WTC11 (cell line): ENCODE measurements at regions not wholly inside any gene's neighbourhood (a gene's known extent, or its start where the extent isn't known, plus 50 kb on each side); places are given as distances from the start of the nearest gene placed in this dataset.

Source experiments
- ATAC-seq: fragments of 200-7000 bp; cut with Tn5 transposase; 2 replicates; pipeline ENCODE4 v1.10.0; 2021; ENCODE audit warnings: mild to moderate bottlenecking, moderate library complexity
- CTCF ChIA-PET: fragments of 300-600 bp; sonication (Branson Sonifier 250); formaldehyde crosslinking; loops from one replicate; lab custom pipeline; 2021; ENCODE audit warnings: antibody characterized with exemption; lab: Charles Lee
- POLR2A ChIA-PET: fragments of 350-600 bp; sonication (Branson Sonifier 250); formaldehyde crosslinking; loops from one replicate; lab custom pipeline; 2021; ENCODE audit warnings: antibody characterized with exemption; lab: Charles Lee
- DNase-seq: peaks from one replicate; pipeline ENCODE4 v3.0.0; 2021; ENCODE audit warnings: low spot score
- H3K27ac Mint-ChIP-seq: 2 replicates; pipeline ENCODE4 v1.8.0; 2021; ENCODE audit warnings: mixed read lengths
- H3K27me3 Mint-ChIP-seq: 2 replicates; pipeline ENCODE4 v1.8.0; 2021; ENCODE audit warnings: low read depth, mild to moderate bottlenecking, moderate library complexity, mixed read lengths
- H3K36me3 Mint-ChIP-seq: 2 replicates; pipeline ENCODE4 v1.8.0; 2021; ENCODE audit warnings: mixed read lengths
- H3K4me1 Mint-ChIP-seq: 2 replicates; pipeline ENCODE4 v1.8.0; 2022; ENCODE audit warnings: mixed read lengths
- H3K4me3 Mint-ChIP-seq: 2 replicates; pipeline ENCODE4 v1.8.0; 2021; ENCODE audit warnings: mild to moderate bottlenecking, moderate library complexity, mixed read lengths
- H3K9me3 Mint-ChIP-seq: 2 replicates; pipeline ENCODE4 v1.8.0; 2021; ENCODE audit warnings: mixed read lengths
- ARID4B ChIP-seq: sonication (generic); formaldehyde crosslinking; IDR thresholded peaks from 2 replicates; pipeline ENCODE4 v1.8.0; 2023; ENCODE audit warnings: missing genetic modification reagents, mild to moderate bottlenecking, borderline replicate concordance
- ATF1 ChIP-seq: sonication (generic); formaldehyde crosslinking; IDR thresholded peaks from 2 replicates; pipeline ENCODE4 v1.8.1; 2023; ENCODE audit warnings: mild to moderate bottlenecking, moderate library complexity, missing genetic modification reagents
- ATF2 ChIP-seq: sonication (generic); formaldehyde crosslinking; IDR thresholded peaks from 2 replicates; pipeline ENCODE4 v1.8.1; 2022; ENCODE audit warnings: low read depth, missing genetic modification reagents, borderline replicate concordance
- CREM ChIP-seq: sonication (generic); formaldehyde crosslinking; IDR thresholded peaks from 2 replicates; pipeline ENCODE4 v1.8.1; 2022; ENCODE audit warnings: mild to moderate bottlenecking, missing genetic modification reagents, moderate library complexity
- ELF4 ChIP-seq: sonication (generic); formaldehyde crosslinking; IDR thresholded peaks from 2 replicates; pipeline ENCODE4 v1.8.1; 2022; ENCODE audit warnings: low read depth, mild to moderate bottlenecking, moderate library complexity, missing genetic modification reagents
- ERG ChIP-seq: fragments of 250-450 bp; sonication (Bioruptor Pico); IDR thresholded peaks from 2 replicates; pipeline ENCODE4 v1.8.0; 2021; ENCODE audit warnings: mild to moderate bottlenecking
- FOXJ3 ChIP-seq: sonication (generic); formaldehyde crosslinking; IDR thresholded peaks from 2 replicates; pipeline ENCODE4 v1.9.0; 2021; ENCODE audit warnings: missing genetic modification reagents, mild to moderate bottlenecking, borderline replicate concordance
- FOXP1 ChIP-seq: sonication (generic); formaldehyde crosslinking; IDR thresholded peaks from 2 replicates; pipeline ENCODE4 v1.8.0; 2022; ENCODE audit warnings: missing genetic modification reagents, mild to moderate bottlenecking, moderate library complexity, borderline replicate concordance
- GRHL2 ChIP-seq: fragments of 250-450 bp; sonication (Bioruptor Pico); IDR thresholded peaks from 2 replicates; pipeline ENCODE4 v1.8.0; 2022; ENCODE audit warnings: mild to moderate bottlenecking, moderate library complexity; ENCODE audit not compliant: insufficient replicate concordance, severe bottlenecking
- HMGXB4 ChIP-seq: sonication (generic); formaldehyde crosslinking; IDR thresholded peaks from 2 replicates; pipeline ENCODE4 v1.8.1; 2023; ENCODE audit warnings: mild to moderate bottlenecking, moderate library complexity, missing genetic modification reagents
- IRF1 ChIP-seq: sonication (generic); formaldehyde crosslinking; IDR thresholded peaks from 2 replicates; pipeline ENCODE4 v1.8.0; 2023; ENCODE audit warnings: missing genetic modification reagents
- MLX ChIP-seq: sonication (generic); formaldehyde crosslinking; IDR thresholded peaks from 2 replicates; pipeline ENCODE4 v1.8.1; 2023; ENCODE audit warnings: mild to moderate bottlenecking, missing genetic modification reagents, moderate library complexity
- MYBL2 ChIP-seq: sonication (generic); formaldehyde crosslinking; IDR thresholded peaks from 2 replicates; pipeline ENCODE4 v1.8.1; 2023; ENCODE audit warnings: mild to moderate bottlenecking, moderate library complexity, missing genetic modification reagents
- NFYB ChIP-seq: sonication (generic); formaldehyde crosslinking; conservative IDR thresholded peaks from 2 replicates; pipeline ENCODE4 v1.8.0; 2022; ENCODE audit warnings: low read depth, missing genetic modification reagents
- NR1H2 ChIP-seq: sonication (generic); formaldehyde crosslinking; IDR thresholded peaks from 2 replicates; pipeline ENCODE4 v1.9.0; 2021; ENCODE audit warnings: mild to moderate bottlenecking, moderate library complexity, missing genetic modification reagents
- NR3C1 ChIP-seq: sonication (generic); formaldehyde crosslinking; conservative IDR thresholded peaks from 2 replicates; pipeline ENCODE4 v1.8.1; 2023; ENCODE audit warnings: low read depth, mild to moderate bottlenecking, missing genetic modification reagents
- RELA ChIP-seq: sonication (generic); formaldehyde crosslinking; IDR thresholded peaks from 2 replicates; pipeline ENCODE4 v1.8.1; 2022; ENCODE audit warnings: missing genetic modification reagents, mild to moderate bottlenecking, borderline replicate concordance
- SMAD4 ChIP-seq: sonication (generic); formaldehyde crosslinking; IDR thresholded peaks from 2 replicates; pipeline ENCODE4 v1.8.0; 2022; ENCODE audit warnings: mild to moderate bottlenecking, missing genetic modification reagents
- TEAD4 ChIP-seq: sonication (generic); formaldehyde crosslinking; IDR thresholded peaks from 2 replicates; pipeline ENCODE4 v1.8.0; 2022; ENCODE audit warnings: mild to moderate bottlenecking, missing genetic modification reagents
- ZMAT4 ChIP-seq: fragments of 250-450 bp; sonication (Bioruptor Pico); IDR thresholded peaks from 2 replicates; pipeline ENCODE4 v1.9.0; 2021; ENCODE audit warnings: mild to moderate bottlenecking
- ZNF138 ChIP-seq: sonication (generic); formaldehyde crosslinking; conservative IDR thresholded peaks from 2 replicates; pipeline ENCODE4 v1.8.1; 2022; ENCODE audit warnings: mild to moderate bottlenecking, moderate library complexity, missing genetic modification reagents
- ZNF671 ChIP-seq: fragments of 250-450 bp; sonication (Bioruptor Pico); IDR thresholded peaks from 2 replicates; pipeline ENCODE4 v1.8.0; 2021; ENCODE audit warnings: mild to moderate bottlenecking

- Mint-ChIP-seq H3K9me3 (peaks cover 29% of the 10 kb centered on the region), H3K27ac (no peak overlapping the region), H3K27me3 (no peaks in the 10 kb centered on the region), H3K36me3 (no peaks in the 10 kb centered on the region), H3K4me1 (no peaks in the 10 kb centered on the region), H3K4me3 (no peak overlapping the region)
- ChIA-PET POLR2A (no interaction called here), CTCF (no interaction called here)
- TF ChIP-seq FOXP1 (CRISPR knock-in tag) (no peak), ZMAT4 (CRISPR knock-in tag) (no peak), MLX (CRISPR knock-in tag) (no peak)
- DNase-seq (no peak), ATAC-seq (no peak)
Measured at GRCh38 chr6:74867291-74867690, 338.6 kb downstream of the COL12A1 start.

- Mint-ChIP-seq H3K27ac (no peak overlapping the region), H3K27me3 (no peaks in the 10 kb centered on the region), H3K9me3 (peaks cover 5% of the 10 kb centered on the region; the same call in 1 of the 2 replicates), H3K36me3 (no peaks in the 10 kb centered on the region), H3K4me3 (no peak overlapping the region), H3K4me1 (no peaks in the 10 kb centered on the region)
- POLR2A ChIA-PET: no interaction called here
- no peak for TF ChIP-seq RELA (CRISPR knock-in tag)
- no peak for TF ChIP-seq ATF1 (CRISPR knock-in tag)
- TF ChIP-seq IRF1: no peak
- no peak for TF ChIP-seq ELF4 (CRISPR knock-in tag)
- CTCF ChIA-PET: no interaction called here
- DNase-seq (no peak), ATAC-seq (no peak)
Measured at GRCh38 chr6:74863968-74864367, 341.9 kb downstream of the COL12A1 start.

GRCh38 chr6:74860456-74860855, 345.4 kb downstream of the COL12A1 start:
- POLR2A ChIA-PET: no interaction called here
- H3K27ac Mint-ChIP-seq: no peak overlapping the region
- TF ChIP-seq NFYB (CRISPR knock-in tag) (no peak), FOXJ3 (CRISPR knock-in tag) (no peak), ATF2 (CRISPR knock-in tag) (no peak), SMAD4 (CRISPR knock-in tag) (no peak), GRHL2 (CRISPR knock-in tag) (no peak), ZNF138 (CRISPR knock-in tag) (no peak), NR1H2 (CRISPR knock-in tag) (no peak), HMGXB4 (CRISPR knock-in tag) (no peak), ZNF671 (CRISPR knock-in tag) (no peak), RELA (CRISPR knock-in tag) (no peak), ELF4 (CRISPR knock-in tag) (no peak), MYBL2 (CRISPR knock-in tag) (no peak), TEAD4 (CRISPR knock-in tag) (no peak), NR3C1 (no peak), CREM (CRISPR knock-in tag) (no peak), ARID4B (no peak), ERG (no peak)

More at GRCh38 chr6:74860456-74860855, 345.4 kb downstream of the COL12A1 start:
- DNase-seq: no peak
- no peaks in the 10 kb centered on the region; the same call in 1 of the 2 replicates for H3K9me3 Mint-ChIP-seq
- H3K4me1 Mint-ChIP-seq: no peaks in the 10 kb centered on the region
- ATAC-seq: no peak
- H3K27me3 Mint-ChIP-seq: no peaks in the 10 kb centered on the region; the same call in 1 of the 2 replicates
- CTCF ChIA-PET: interaction anchor here (1.5 kb wide), 1 partner anchor 344 kb away, joined by 3 read pairs; no protein-coding TSS in a partner anchor
- no peak overlapping the region for H3K4me3 Mint-ChIP-seq
- no peaks in the 10 kb centered on the region for H3K36me3 Mint-ChIP-seq
